WTC11 (cell line): ENCODE measurements at regions not wholly inside any gene's neighbourhood (a gene's known extent, or its start where the extent isn't known, plus 50 kb on each side); places are given as distances from the start of the nearest gene placed in this dataset.

Source experiments
- ATAC-seq: fragments of 200-7000 bp; cut with Tn5 transposase; 2 replicates; pipeline ENCODE4 v1.10.0; 2021; ENCODE audit warnings: mild to moderate bottlenecking, moderate library complexity
- CTCF ChIA-PET: fragments of 300-600 bp; sonication (Branson Sonifier 250); formaldehyde crosslinking; loops from one replicate; lab custom pipeline; 2021; ENCODE audit warnings: antibody characterized with exemption; lab: Charles Lee
- POLR2A ChIA-PET: fragments of 350-600 bp; sonication (Branson Sonifier 250); formaldehyde crosslinking; loops from one replicate; lab custom pipeline; 2021; ENCODE audit warnings: antibody characterized with exemption; lab: Charles Lee
- DNase-seq: peaks from one replicate; pipeline ENCODE4 v3.0.0; 2021; ENCODE audit warnings: low spot score
- H3K27ac Mint-ChIP-seq: 2 replicates; pipeline ENCODE4 v1.8.0; 2021; ENCODE audit warnings: mixed read lengths
- H3K27me3 Mint-ChIP-seq: 2 replicates; pipeline ENCODE4 v1.8.0; 2021; ENCODE audit warnings: low read depth, mild to moderate bottlenecking, moderate library complexity, mixed read lengths
- H3K36me3 Mint-ChIP-seq: 2 replicates; pipeline ENCODE4 v1.8.0; 2021; ENCODE audit warnings: mixed read lengths
- H3K4me1 Mint-ChIP-seq: 2 replicates; pipeline ENCODE4 v1.8.0; 2022; ENCODE audit warnings: mixed read lengths
- H3K4me3 Mint-ChIP-seq: 2 replicates; pipeline ENCODE4 v1.8.0; 2021; ENCODE audit warnings: mild to moderate bottlenecking, moderate library complexity, mixed read lengths
- H3K9me3 Mint-ChIP-seq: 2 replicates; pipeline ENCODE4 v1.8.0; 2021; ENCODE audit warnings: mixed read lengths
- AR ChIP-seq: fragments of 250-450 bp; sonication (Bioruptor Pico); IDR thresholded peaks from 2 replicates; pipeline ENCODE4 v1.9.0; 2021; ENCODE audit warnings: mild to moderate bottlenecking
- CDX4 ChIP-seq: fragments of 250-450 bp; sonication (Bioruptor Pico); IDR thresholded peaks from 2 replicates; pipeline ENCODE4 v1.9.0; 2021; ENCODE audit warnings: moderate library complexity, mild to moderate bottlenecking, inconsistent platforms, borderline replicate concordance
- EMX1 ChIP-seq: fragments of 250-450 bp; sonication (Bioruptor Pico); IDR thresholded peaks from 2 replicates; pipeline ENCODE4 v1.8.0; 2021; ENCODE audit warnings: mild to moderate bottlenecking
- ETV6 ChIP-seq: sonication (generic); formaldehyde crosslinking; IDR thresholded peaks from 2 replicates; pipeline ENCODE4 v1.8.1; 2022; ENCODE audit warnings: mild to moderate bottlenecking, missing genetic modification reagents
- FOXP4 ChIP-seq: sonication (generic); formaldehyde crosslinking; IDR thresholded peaks from 2 replicates; pipeline ENCODE4 v1.8.0; 2022; ENCODE audit warnings: mild to moderate bottlenecking, missing genetic modification reagents
- JUN ChIP-seq: sonication (generic); formaldehyde crosslinking; IDR thresholded peaks from 2 replicates; pipeline ENCODE4 v1.8.0; 2023; ENCODE audit warnings: mild to moderate bottlenecking, missing genetic modification reagents
- MLX ChIP-seq: sonication (generic); formaldehyde crosslinking; IDR thresholded peaks from 2 replicates; pipeline ENCODE4 v1.8.1; 2023; ENCODE audit warnings: mild to moderate bottlenecking, missing genetic modification reagents, moderate library complexity
- NFATC4 ChIP-seq: fragments of 250-450 bp; sonication (Bioruptor Pico); IDR thresholded peaks from 2 replicates; pipeline ENCODE4 v1.9.0; 2021; ENCODE audit warnings: mild to moderate bottlenecking
- OVOL2 ChIP-seq: fragments of 250-450 bp; sonication (Bioruptor Pico); IDR thresholded peaks from 2 replicates; pipeline ENCODE4 v1.9.0; 2021; ENCODE audit warnings: mild to moderate bottlenecking, borderline replicate concordance
- TCF7 ChIP-seq: sonication (generic); formaldehyde crosslinking; IDR thresholded peaks from 2 replicates; pipeline ENCODE4 v1.8.0; 2022; ENCODE audit warnings: mild to moderate bottlenecking, low read depth, missing genetic modification reagents, moderate library complexity
- TEAD1 ChIP-seq: sonication (generic); formaldehyde crosslinking; IDR thresholded peaks from 2 replicates; pipeline ENCODE4 v1.8.0; 2022; ENCODE audit warnings: mild to moderate bottlenecking, missing genetic modification reagents
- TEAD4 ChIP-seq: sonication (generic); formaldehyde crosslinking; IDR thresholded peaks from 2 replicates; pipeline ENCODE4 v1.8.0; 2022; ENCODE audit warnings: mild to moderate bottlenecking, missing genetic modification reagents
- ZNF138 ChIP-seq: sonication (generic); formaldehyde crosslinking; conservative IDR thresholded peaks from 2 replicates; pipeline ENCODE4 v1.8.1; 2022; ENCODE audit warnings: mild to moderate bottlenecking, moderate library complexity, missing genetic modification reagents
- ZNF317 ChIP-seq: sonication (generic); formaldehyde crosslinking; IDR thresholded peaks from 2 replicates; pipeline ENCODE4 v1.8.1; 2023; ENCODE audit warnings: low read depth, mild to moderate bottlenecking, moderate library complexity, missing genetic modification reagents, borderline replicate concordance
- ZNF396 ChIP-seq: fragments of 250-450 bp; sonication (Bioruptor Pico); IDR thresholded peaks from 2 replicates; pipeline ENCODE4 v1.8.0; 2021; ENCODE audit warnings: mild to moderate bottlenecking, moderate library complexity, borderline replicate concordance
- TF ChIP-seq, protein P1 (sequence below): fragments of 250-450 bp; sonication (Bioruptor Pico); IDR thresholded peaks from 2 replicates; pipeline ENCODE4 v1.9.0; 2021; ENCODE audit warnings: mild to moderate bottlenecking, borderline replicate concordance
- TF ChIP-seq, protein P2 (sequence below): sonication (generic); formaldehyde crosslinking; IDR thresholded peaks from 2 replicates; pipeline ENCODE4 v1.8.0; 2023; ENCODE audit warnings: missing genetic modification reagents, mild to moderate bottlenecking, borderline replicate concordance
- TF ChIP-seq, protein P3 (sequence below): fragments of 250-450 bp; sonication (Bioruptor Pico); IDR thresholded peaks from 2 replicates; pipeline ENCODE4 v1.8.0; 2021; ENCODE audit warnings: mild to moderate bottlenecking

DNA sequence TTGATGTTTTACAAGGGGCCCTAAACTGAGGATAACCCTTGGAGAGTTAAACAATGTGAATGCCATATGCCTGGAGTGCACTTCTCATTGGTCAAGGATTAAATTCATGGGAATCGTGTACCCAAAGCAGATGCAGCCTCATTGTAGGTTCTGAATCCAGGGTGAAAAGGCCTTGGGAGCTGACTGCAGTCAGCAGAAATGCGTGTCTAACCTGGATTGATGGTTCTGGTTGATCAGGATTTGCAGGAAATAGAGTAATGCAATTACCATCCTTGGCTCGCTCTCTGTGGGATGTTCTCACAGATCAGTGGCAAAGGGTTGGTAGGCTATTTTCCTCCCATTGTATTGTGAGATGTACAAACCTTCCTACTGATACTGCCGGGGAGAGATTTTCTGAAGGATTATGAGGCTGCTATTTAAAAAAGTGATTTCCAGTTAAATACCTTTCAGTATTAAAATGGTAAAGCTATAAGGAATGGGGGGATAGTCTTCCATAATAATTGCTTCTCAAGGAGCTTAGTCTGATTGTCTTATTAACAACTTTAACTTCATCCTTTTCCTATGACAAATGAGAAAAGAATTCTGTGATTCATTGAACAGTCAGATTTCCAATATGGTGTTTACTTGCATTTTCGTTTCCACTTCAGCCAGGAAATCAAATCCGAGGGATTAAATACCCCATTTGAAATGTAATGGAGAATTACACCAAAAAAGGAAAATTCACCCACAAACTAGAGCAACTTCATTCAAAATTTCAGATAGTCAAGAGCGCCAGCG lies 1028.1 kb upstream of the EEF2KMT start (continued):
- TF ChIP-seq EMX1 = no peak
- no peak for TF ChIP-seq CDX4 (CRISPR knock-in tag)
- TF ChIP-seq ZNF317 (CRISPR knock-in tag) = no peak
- no peak for TF ChIP-seq JUN (CRISPR knock-in tag)
- no peak for TF ChIP-seq ZNF138 (CRISPR knock-in tag)

DNA sequence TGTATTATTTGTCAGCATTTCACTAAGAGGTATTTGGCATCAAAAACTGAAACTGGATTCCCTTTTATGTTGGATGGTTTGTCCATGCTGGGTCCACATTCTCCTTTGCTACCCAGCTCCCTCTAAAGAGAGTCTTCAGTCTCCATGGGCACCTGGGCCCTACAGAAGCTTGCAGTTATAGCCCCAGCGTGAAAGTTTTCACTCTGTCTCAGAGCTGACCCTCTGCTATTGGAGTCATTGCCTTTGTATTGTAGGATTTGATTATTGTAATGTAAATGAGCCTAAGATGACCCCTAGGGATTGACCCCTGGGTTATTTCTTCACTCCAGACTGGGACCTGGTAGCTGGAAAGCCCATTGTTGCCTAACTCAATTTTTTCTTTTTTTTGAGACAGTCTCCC lies 1026.5 kb upstream of the EEF2KMT start:
- CTCF ChIA-PET = no interaction called here
- POLR2A ChIA-PET = interaction anchor here (0.6 kb wide), 2 partner anchors 85 to 932 kb away, joined by 3 read pairs; no protein-coding TSS in a partner anchor
- no peaks in the 10 kb centered on the region for H3K4me1 Mint-ChIP-seq
- no peak for ATAC-seq
- no peak for DNase-seq
- peaks cover 75% of the 10 kb centered on the region for H3K36me3 Mint-ChIP-seq
- no peak overlapping the region for H3K4me3 Mint-ChIP-seq
- H3K27ac Mint-ChIP-seq = no peak overlapping the region
- peaks cover 79% of the 10 kb centered on the region for H3K9me3 Mint-ChIP-seq
- H3K27me3 Mint-ChIP-seq = peaks cover 4% of the 10 kb centered on the region; the same call in 1 of the 2 replicates
- TF ChIP-seq TCF7 (CRISPR knock-in tag) = no peak
- no peak for TF ChIP-seq AR (CRISPR knock-in tag)
- TF ChIP-seq, protein P1, sequence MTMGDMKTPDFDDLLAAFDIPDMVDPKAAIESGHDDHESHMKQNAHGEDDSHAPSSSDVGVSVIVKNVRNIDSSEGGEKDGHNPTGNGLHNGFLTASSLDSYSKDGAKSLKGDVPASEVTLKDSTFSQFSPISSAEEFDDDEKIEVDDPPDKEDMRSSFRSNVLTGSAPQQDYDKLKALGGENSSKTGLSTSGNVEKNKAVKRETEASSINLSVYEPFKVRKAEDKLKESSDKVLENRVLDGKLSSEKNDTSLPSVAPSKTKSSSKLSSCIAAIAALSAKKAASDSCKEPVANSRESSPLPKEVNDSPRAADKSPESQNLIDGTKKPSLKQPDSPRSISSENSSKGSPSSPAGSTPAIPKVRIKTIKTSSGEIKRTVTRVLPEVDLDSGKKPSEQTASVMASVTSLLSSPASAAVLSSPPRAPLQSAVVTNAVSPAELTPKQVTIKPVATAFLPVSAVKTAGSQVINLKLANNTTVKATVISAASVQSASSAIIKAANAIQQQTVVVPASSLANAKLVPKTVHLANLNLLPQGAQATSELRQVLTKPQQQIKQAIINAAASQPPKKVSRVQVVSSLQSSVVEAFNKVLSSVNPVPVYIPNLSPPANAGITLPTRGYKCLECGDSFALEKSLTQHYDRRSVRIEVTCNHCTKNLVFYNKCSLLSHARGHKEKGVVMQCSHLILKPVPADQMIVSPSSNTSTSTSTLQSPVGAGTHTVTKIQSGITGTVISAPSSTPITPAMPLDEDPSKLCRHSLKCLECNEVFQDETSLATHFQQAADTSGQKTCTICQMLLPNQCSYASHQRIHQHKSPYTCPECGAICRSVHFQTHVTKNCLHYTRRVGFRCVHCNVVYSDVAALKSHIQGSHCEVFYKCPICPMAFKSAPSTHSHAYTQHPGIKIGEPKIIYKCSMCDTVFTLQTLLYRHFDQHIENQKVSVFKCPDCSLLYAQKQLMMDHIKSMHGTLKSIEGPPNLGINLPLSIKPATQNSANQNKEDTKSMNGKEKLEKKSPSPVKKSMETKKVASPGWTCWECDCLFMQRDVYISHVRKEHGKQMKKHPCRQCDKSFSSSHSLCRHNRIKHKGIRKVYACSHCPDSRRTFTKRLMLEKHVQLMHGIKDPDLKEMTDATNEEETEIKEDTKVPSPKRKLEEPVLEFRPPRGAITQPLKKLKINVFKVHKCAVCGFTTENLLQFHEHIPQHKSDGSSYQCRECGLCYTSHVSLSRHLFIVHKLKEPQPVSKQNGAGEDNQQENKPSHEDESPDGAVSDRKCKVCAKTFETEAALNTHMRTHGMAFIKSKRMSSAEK (CRISPR knock-in tag) = no peak
- TF ChIP-seq, protein P2, sequence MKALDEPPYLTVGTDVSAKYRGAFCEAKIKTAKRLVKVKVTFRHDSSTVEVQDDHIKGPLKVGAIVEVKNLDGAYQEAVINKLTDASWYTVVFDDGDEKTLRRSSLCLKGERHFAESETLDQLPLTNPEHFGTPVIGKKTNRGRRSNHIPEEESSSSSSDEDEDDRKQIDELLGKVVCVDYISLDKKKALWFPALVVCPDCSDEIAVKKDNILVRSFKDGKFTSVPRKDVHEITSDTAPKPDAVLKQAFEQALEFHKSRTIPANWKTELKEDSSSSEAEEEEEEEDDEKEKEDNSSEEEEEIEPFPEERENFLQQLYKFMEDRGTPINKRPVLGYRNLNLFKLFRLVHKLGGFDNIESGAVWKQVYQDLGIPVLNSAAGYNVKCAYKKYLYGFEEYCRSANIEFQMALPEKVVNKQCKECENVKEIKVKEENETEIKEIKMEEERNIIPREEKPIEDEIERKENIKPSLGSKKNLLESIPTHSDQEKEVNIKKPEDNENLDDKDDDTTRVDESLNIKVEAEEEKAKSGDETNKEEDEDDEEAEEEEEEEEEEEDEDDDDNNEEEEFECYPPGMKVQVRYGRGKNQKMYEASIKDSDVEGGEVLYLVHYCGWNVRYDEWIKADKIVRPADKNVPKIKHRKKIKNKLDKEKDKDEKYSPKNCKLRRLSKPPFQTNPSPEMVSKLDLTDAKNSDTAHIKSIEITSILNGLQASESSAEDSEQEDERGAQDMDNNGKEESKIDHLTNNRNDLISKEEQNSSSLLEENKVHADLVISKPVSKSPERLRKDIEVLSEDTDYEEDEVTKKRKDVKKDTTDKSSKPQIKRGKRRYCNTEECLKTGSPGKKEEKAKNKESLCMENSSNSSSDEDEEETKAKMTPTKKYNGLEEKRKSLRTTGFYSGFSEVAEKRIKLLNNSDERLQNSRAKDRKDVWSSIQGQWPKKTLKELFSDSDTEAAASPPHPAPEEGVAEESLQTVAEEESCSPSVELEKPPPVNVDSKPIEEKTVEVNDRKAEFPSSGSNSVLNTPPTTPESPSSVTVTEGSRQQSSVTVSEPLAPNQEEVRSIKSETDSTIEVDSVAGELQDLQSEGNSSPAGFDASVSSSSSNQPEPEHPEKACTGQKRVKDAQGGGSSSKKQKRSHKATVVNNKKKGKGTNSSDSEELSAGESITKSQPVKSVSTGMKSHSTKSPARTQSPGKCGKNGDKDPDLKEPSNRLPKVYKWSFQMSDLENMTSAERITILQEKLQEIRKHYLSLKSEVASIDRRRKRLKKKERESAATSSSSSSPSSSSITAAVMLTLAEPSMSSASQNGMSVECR (CRISPR knock-in tag) = no peak
- TF ChIP-seq, protein P3, sequence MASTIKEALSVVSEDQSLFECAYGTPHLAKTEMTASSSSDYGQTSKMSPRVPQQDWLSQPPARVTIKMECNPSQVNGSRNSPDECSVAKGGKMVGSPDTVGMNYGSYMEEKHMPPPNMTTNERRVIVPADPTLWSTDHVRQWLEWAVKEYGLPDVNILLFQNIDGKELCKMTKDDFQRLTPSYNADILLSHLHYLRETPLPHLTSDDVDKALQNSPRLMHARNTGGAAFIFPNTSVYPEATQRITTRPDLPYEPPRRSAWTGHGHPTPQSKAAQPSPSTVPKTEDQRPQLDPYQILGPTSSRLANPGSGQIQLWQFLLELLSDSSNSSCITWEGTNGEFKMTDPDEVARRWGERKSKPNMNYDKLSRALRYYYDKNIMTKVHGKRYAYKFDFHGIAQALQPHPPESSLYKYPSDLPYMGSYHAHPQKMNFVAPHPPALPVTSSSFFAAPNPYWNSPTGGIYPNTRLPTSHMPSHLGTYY = no peak
- TF ChIP-seq ZNF396 = no peak
- no peak for TF ChIP-seq OVOL2
- TF ChIP-seq TEAD4 (CRISPR knock-in tag) = no peak
- no peak for TF ChIP-seq NFATC4
- TF ChIP-seq FOXP4 = no peak
- TF ChIP-seq CDX4 (CRISPR knock-in tag) = no peak
- TF ChIP-seq TEAD1 (CRISPR knock-in tag) = no peak
- no peak for TF ChIP-seq ETV6 (CRISPR knock-in tag)
- no peak for TF ChIP-seq MLX (CRISPR knock-in tag)
